Neural progenitor cell (in vitro differentiated cells): ENCODE measurements at regions not wholly inside any gene's neighbourhood (a gene's known extent, or its start where the extent isn't known, plus 50 kb on each side); places are given as distances from the start of the nearest gene placed in this dataset.

Experiments
- DNase-seq: peaks from one replicate; pipeline ENCODE4 v3.0.0-alpha.2; 2016; ENCODE audit warnings: low spot score
- H2AFZ ChIP-seq: fragments of 200-600 bp; sonication (generic); replicated peaks from 2 replicates; pipeline ENCODE4 v1.6.1; 2016; ENCODE audit warnings: antibody characterized with exemption
- H3F3A ChIP-seq: fragments of 200-600 bp; sonication (generic); 2 replicates; pipeline ENCODE4 v1.6.1; 2016; ENCODE audit warnings: antibody characterized with exemption, low read depth
- H3K27ac ChIP-seq: fragments of 200-600 bp; sonication (generic); 2 replicates; pipeline ENCODE4 v1.5.1; 2016; ENCODE audit warnings: mild to moderate bottlenecking
- H3K27me3 ChIP-seq: fragments of 200-600 bp; sonication (generic); 2 replicates; pipeline ENCODE4 v1.6.1; 2016; ENCODE audit warnings: mild to moderate bottlenecking, moderate library complexity
- H3K36me3 ChIP-seq: fragments of 200-600 bp; sonication (generic); 2 replicates; pipeline ENCODE4 v1.5.1; 2016
- H3K4me1 ChIP-seq: fragments of 200-600 bp; sonication (generic); 2 replicates; pipeline ENCODE4 v1.6.1; 2016; ENCODE audit warnings: mixed run types
- H3K4me2 ChIP-seq: fragments of 200-600 bp; sonication (generic); 2 replicates; pipeline ENCODE4 v1.6.1; 2016
- H3K4me3 ChIP-seq: fragments of 200-600 bp; sonication (generic); 2 replicates; pipeline ENCODE4 v1.5.1; 2016
- H3K79me2 ChIP-seq: fragments of 200-600 bp; sonication (generic); 2 replicates; pipeline ENCODE4 v1.6.1; 2016; ENCODE audit warnings: low read depth
- H3K9ac ChIP-seq: fragments of 200-600 bp; sonication (generic); 2 replicates; pipeline ENCODE4 v1.6.1; 2016
- H3K9me3 ChIP-seq: fragments of 200-600 bp; sonication (generic); 2 replicates; pipeline ENCODE4 v1.5.1; 2016; ENCODE audit warnings: low read depth
- H4K20me1 ChIP-seq: fragments of 200-600 bp; sonication (generic); 2 replicates; pipeline ENCODE4 v1.6.1; 2016; ENCODE audit warnings: low read depth
- H3K27ac Mint-ChIP-seq: 3 replicates; pipeline ENCODE4 v1.8.0; 2021; ENCODE audit warnings: mixed read lengths
- H3K27me3 Mint-ChIP-seq: 2 replicates; pipeline ENCODE4 v1.8.0; 2022; ENCODE audit warnings: low read depth, mild to moderate bottlenecking, inconsistent platforms, moderate library complexity, mixed read lengths; ENCODE audit not compliant: insufficient read depth
- H3K36me3 Mint-ChIP-seq: 3 replicates; pipeline ENCODE4 v1.8.0; 2021; ENCODE audit warnings: mixed read lengths
- H3K4me1 Mint-ChIP-seq: 3 replicates; pipeline ENCODE4 v1.8.0; 2021; ENCODE audit warnings: mixed read lengths
- H3K4me3 Mint-ChIP-seq: 3 replicates; pipeline ENCODE4 v1.8.0; 2021; ENCODE audit warnings: mild to moderate bottlenecking, moderate library complexity, mixed read lengths
- H3K9me3 Mint-ChIP-seq: 3 replicates; pipeline ENCODE4 v1.8.0; 2020; ENCODE audit warnings: mixed read lengths
- EZH2 ChIP-seq: fragments of 200-600 bp; sonication (generic); IDR thresholded peaks from 2 replicates; pipeline ENCODE4 v1.6.1; 2017; ENCODE audit warnings: antibody characterized with exemption, mild to moderate bottlenecking, moderate library complexity
- EZH2phosphoT487 ChIP-seq: fragments of 200-600 bp; sonication (generic); IDR thresholded peaks from 2 replicates; pipeline ENCODE4 v1.6.1; 2017; ENCODE audit warnings: antibody characterized with exemption
- TF ChIP-seq, protein P1 (sequence below): fragments of 200-600 bp; sonication (generic); IDR thresholded peaks from 2 replicates; pipeline ENCODE4 v1.5.1; 2017; ENCODE audit warnings: antibody characterized with exemption, mild to moderate bottlenecking

DNA sequence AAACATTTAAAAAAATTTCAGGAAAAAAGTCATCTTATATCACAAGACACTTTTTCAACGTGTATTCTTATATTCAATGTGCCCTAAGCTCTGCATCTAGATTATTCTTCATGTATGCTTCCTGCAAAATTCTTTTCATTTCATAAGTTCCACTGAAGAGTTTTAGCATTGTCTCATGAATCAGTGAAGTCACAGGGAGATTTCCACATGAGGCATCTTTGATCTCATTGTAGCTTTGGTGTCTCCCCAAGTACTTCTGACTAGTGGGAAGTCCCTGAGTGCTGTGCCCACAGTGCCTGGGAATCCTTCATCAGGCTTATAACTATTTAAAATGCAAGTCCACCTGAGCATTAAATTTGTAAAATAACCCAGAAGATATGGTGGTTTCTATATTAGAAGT, 123.8 kb downstream of the MAD2L1 start:
- no peaks in the 10 kb centered on the region for H4K20me1 ChIP-seq
- no peaks in the 10 kb centered on the region for H3F3A ChIP-seq
- H3K27ac ChIP-seq, result no peak overlapping the region
- no peaks in the 10 kb centered on the region for H3K27me3 ChIP-seq
- H3K4me3 ChIP-seq, result no peak overlapping the region
- H3K9me3 ChIP-seq, result no peaks in the 10 kb centered on the region
- no peak overlapping the region for H3K4me3 Mint-ChIP-seq
- no peaks in the 10 kb centered on the region for H3K9me3 Mint-ChIP-seq
- H3K4me1 ChIP-seq, result no peaks in the 10 kb centered on the region
- no peaks in the 10 kb centered on the region for H3K36me3 ChIP-seq
- no peak for DNase-seq
- no peaks in the 10 kb centered on the region for H3K79me2 ChIP-seq
- no peak overlapping the region for H3K27ac Mint-ChIP-seq
- H3K9ac ChIP-seq, result no peak overlapping the region
- peaks cover 4% of the 10 kb centered on the region for H3K27me3 Mint-ChIP-seq
- TF ChIP-seq EZH2, result no peak
- no peak for TF ChIP-seq EZH2phosphoT487
- TF ChIP-seq, protein P1, sequence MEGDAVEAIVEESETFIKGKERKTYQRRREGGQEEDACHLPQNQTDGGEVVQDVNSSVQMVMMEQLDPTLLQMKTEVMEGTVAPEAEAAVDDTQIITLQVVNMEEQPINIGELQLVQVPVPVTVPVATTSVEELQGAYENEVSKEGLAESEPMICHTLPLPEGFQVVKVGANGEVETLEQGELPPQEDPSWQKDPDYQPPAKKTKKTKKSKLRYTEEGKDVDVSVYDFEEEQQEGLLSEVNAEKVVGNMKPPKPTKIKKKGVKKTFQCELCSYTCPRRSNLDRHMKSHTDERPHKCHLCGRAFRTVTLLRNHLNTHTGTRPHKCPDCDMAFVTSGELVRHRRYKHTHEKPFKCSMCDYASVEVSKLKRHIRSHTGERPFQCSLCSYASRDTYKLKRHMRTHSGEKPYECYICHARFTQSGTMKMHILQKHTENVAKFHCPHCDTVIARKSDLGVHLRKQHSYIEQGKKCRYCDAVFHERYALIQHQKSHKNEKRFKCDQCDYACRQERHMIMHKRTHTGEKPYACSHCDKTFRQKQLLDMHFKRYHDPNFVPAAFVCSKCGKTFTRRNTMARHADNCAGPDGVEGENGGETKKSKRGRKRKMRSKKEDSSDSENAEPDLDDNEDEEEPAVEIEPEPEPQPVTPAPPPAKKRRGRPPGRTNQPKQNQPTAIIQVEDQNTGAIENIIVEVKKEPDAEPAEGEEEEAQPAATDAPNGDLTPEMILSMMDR, result no peak
- no peak overlapping the region for H3K4me2 ChIP-seq
- H2AFZ ChIP-seq, result no peak overlapping the region
- H3K4me1 Mint-ChIP-seq, result no peaks in the 10 kb centered on the region
- H3K36me3 Mint-ChIP-seq, result no peaks in the 10 kb centered on the region

DNA sequence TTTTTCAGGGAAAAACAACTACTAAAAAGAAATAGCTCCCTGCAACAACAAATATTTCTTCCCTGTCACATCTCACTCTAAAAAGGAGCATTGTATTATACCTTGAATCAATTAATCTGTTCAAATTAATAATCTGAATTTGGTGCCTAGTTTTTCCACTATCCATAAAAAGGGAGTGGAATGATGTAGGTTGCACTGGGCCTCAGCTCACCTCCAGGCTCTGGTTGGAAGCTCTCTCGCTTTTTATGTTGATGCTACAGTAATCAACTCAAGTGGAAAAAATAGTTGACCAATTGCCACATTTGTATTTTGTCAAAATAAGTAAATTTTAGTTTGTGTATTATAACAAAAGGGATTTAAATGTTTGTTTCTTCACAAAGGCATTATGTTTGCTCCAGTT, 126.1 kb downstream of the MAD2L1 start:
- Histone ChIP-seq H3K9me3 (no peaks in the 10 kb centered on the region), H3K27ac (no peak overlapping the region), H3K9ac (no peak overlapping the region), H3K4me3 (no peak overlapping the region), H3K4me2 (no peak overlapping the region), H3K36me3 (no peaks in the 10 kb centered on the region), H4K20me1 (no peaks in the 10 kb centered on the region), H3K4me1 (no peaks in the 10 kb centered on the region), H2AFZ (no peak overlapping the region), H3K79me2 (no peaks in the 10 kb centered on the region), H3K27me3 (no peaks in the 10 kb centered on the region), H3F3A (no peaks in the 10 kb centered on the region)
- DNase-seq, result no peak
- TF ChIP-seq EZH2phosphoT487 (no peak), EZH2 (no peak)
- TF ChIP-seq, protein P1, result no peak
- H3K4me1 Mint-ChIP-seq, result no peaks in the 10 kb centered on the region
- no peaks in the 10 kb centered on the region for H3K36me3 Mint-ChIP-seq
- no peak overlapping the region for H3K4me3 Mint-ChIP-seq
- H3K27ac Mint-ChIP-seq, result no peak overlapping the region
- peaks cover 2% of the 10 kb centered on the region for H3K27me3 Mint-ChIP-seq
- H3K9me3 Mint-ChIP-seq, result no peaks in the 10 kb centered on the region

DNA sequence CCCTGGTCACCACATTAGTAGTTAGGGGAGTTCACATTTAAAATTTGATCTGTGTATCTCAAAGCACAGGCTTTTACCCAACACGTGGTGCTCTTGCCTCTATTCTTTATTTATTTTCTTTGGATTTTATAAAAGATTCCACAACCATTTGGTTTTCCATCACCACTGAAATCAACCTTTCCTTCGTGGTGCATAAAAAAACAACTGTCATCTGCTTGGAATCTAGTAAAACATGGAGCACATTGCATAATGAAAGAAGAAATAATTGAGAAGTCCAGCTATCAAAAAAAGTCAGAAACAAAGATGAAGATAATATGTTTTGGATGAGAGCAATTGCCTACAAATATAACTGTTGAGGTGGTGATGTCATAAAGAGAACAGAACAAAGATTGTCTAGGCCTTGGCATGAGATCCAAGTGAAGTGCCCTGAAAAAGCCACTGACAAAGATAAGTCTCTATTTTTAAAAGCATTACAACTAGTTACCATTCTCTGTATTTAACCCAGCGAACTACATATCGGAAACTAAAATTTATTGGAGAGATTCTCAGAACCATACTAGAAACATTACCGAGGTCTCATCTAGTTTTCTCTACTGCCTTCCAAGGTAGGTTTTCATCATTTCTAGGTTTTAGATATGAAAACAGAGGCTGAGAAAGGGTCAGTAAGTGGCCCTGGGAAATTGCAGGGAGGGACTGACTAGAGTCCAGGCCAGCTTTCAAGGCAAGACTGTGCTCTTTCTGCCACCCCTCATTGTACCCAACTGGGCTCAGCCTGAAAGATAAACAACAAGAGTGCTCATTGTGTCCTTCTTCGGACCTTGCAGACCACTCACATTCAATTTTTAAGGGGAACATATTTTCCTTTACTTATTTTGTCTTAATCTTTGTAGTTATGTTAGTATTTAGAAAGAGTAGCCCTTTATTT, 127.3 kb downstream of the MAD2L1 start:
- Mint-ChIP-seq H3K27me3 (no peaks in the 10 kb centered on the region), H3K9me3 (no peaks in the 10 kb centered on the region), H3K4me3 (no peak overlapping the region), H3K27ac (no peak overlapping the region), H3K4me1 (no peaks in the 10 kb centered on the region), H3K36me3 (no peaks in the 10 kb centered on the region)
- no peaks in the 10 kb centered on the region for H4K20me1 ChIP-seq
- no peaks in the 10 kb centered on the region for H3F3A ChIP-seq
- H3K4me2 ChIP-seq, result no peak overlapping the region
- no peaks in the 10 kb centered on the region for H3K79me2 ChIP-seq
- no peaks in the 10 kb centered on the region for H3K9me3 ChIP-seq
- H3K9ac ChIP-seq, result no peak overlapping the region
- DNase-seq, result no peak
- no peaks in the 10 kb centered on the region for H3K27me3 ChIP-seq
- TF ChIP-seq EZH2phosphoT487 (no peak), EZH2 (no peak)
- TF ChIP-seq, protein P1, result no peak
- H3K36me3 ChIP-seq, result no peaks in the 10 kb centered on the region
- no peak overlapping the region for H3K27ac ChIP-seq
- no peak overlapping the region for H3K4me3 ChIP-seq
- no peaks in the 10 kb centered on the region for H3K4me1 ChIP-seq
- H2AFZ ChIP-seq, result peak overlapping the region; percentile 64
